CMK (cell line): ENCODE measurements at regions not wholly inside any gene's neighbourhood (a gene's known extent, or its start where the extent isn't known, plus 50 kb on each side); places are given as distances from the start of the nearest gene placed in this dataset.
A peak's percentile ranks its signal among the peaks of the same experiment; 100 is the strongest.
"Not testable (repeated sequence)": the region's sequence is repeated elsewhere in the genome, so short reads cannot be mapped to it uniquely, and the experiment has no call there.

ENCODE experiments used
- DNase-seq: peaks from one replicate; pipeline ENCODE4 v3.0.0-alpha.2; 2010; ENCODE audit warnings: low read depth

DNA sequence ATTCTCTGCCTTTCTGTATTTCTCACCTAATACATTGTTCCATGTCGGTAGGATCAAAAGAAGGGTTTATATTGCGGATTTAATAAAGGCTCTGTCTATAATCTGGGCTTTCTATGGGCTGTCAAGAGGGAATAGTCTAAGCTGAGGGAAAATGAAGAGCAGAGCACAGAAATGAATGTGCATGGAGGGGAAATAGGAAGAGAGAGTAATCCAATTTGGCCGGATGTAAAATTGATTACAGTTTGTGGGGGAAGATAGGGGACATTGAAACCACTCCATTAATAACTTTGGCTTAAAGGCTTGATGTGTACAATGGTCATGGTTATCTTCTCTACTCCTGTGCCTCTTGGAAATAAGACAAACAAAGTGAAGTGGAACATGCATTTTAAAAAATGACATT lies 334.2 kb upstream of the CDH8 start:
- DNase-seq, result no peak

DNA sequence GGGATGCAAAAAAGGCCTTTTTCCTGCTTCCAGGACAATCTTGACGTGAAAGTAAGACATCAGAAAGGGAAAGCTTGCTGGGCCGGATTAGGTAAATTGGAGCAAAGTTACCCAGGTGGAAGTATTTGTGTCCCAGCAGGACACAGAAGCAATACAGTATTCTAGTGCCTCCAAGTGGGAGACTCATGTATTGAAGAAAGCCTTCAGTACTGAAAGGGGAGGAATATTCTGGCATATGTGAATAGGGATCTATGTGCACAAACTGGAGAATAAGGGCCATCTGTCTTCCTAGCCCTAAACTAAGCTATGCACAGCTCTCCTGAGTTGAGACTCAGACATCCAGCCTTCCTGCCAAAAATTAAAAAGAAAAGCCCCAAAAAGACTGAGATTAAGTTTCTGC lies 327.3 kb upstream of the CDH8 start:
- DNase-seq, result no peak

DNA sequence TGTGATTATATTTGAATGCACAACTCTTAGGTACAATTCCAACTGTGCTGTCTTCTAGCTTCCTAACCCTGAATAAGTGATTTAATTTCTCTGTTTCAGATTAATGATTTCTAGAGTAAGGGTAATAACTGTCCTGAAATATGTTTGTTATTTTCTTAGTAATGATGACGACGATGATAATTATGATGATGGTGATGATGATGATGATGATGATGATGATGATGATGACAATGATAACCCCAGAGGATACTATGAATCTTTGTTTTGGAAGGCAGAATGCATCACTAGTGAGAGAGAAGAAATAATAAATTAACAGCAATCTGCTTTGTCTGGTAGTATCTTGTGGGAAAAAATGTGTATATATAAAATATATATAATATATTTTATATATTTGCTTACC lies 317.1 kb upstream of the CDH8 start:
- no peak for DNase-seq

- DNase-seq, result no peak
These were observed 306.0 kb upstream of the CDH8 start for GRCh38 chr16:62342216-62342615.

DNA sequence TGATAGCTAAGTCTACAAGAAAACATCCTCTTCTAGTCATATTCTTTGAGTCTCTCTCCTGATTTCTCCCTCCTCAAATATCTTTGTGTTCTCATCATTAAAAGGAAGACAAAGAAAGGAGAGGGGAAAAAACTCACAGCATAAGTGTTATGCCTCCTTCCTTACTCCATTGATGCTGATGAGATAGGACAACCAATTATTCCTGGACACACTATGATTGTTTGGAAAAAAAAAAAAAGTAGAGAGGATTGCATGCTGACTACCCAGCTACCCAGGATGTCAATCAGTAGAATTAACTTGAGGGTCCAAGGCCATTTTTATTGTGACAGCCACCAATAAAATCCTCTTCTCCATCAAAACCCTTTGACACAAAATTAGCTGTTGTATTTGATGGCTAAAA lies 299.1 kb upstream of the CDH8 start:
- DNase-seq, result no peak

DNA sequence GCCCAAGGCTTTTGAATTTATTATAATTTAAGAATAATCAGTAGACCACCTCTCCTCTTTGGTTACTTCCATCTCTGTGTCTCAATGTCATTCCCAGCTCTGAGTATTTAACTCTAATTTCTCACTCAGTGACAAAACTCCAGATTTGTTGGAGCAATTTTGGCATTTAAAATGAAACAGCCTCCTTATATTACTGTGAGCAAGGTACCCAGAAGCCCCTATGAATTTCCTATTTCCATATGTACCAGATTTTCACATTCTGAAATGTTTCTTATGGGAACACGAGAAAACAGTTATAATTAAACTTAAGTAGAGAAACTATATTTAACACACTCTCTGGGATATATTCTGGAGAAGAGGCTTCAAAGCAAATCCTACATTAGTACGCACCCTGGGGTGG lies 285.4 kb upstream of the CDH8 start:
- DNase-seq, result no peak

GRCh38 chr16:62298600-62298999 lies 262.4 kb upstream of the CDH8 start:
- no peak for DNase-seq

DNA sequence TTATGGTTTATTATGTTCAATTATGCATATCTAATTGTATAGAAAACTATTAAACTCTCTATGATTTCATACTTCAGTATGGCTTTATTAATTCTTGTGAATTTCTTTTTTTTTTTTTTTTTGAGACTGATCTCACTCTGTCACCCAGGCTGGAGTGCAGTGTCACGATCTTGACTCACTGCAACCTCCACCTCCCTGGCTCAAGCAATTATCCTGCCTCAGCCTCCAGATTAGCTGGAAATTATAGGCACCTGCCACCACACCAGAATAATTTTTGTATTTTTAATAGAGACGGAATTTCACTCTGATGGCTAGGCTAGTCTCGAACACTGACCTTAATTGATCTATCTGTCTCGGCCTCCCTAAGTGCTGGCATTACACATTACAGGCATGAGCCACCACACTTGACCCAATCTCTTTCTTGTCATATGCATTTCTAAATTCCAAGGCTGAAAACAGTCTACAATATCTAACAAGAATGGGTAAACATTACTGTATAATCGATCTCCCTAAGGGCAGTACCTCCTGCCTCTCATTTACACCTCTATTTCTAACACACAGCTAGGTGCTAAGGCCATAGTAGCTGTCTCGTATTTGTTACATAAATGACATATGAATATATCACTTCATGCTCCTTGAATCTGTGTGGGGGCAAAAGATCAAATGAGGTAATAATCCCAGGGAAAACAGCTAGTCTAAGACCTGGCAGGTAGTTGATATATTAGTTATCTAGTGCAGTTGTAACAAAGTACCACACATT lies 258.2 kb upstream of the CDH8 start:
- DNase-seq, result no peak

DNA sequence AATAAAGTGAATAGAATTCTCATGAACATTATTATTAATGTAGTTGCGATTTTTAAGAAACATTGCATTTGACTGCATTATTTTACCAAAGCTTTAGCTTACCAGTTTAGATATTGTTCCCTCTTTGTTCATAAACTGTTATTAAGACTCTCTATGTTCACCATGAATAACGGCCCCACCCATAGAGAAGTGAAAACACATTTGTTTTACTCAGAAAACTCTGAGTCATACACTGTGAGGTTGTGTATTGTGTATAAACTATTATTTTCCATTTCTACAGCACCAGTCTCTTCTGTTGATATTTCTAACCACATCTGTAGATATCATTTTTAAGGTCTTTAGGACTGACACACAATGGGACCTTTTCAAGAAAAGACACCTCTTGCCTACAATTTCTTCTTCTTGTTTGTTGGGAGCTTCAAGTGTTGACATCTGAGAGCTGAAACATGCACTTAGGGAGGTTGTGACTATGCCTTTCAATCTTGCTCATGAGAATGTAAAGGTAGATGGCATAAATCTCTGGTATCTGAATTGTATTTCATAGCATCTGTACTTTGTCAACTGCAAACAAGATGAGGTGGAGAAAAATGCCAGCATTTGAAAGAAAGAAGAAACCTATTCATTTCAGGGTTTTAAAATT lies 252.9 kb upstream of the CDH8 start:
- no peak for DNase-seq

- no peak for DNase-seq
These were observed 244.3 kb upstream of the CDH8 start for GRCh38 chr16:62280506-62280905.

- DNase-seq, result no peak
These were observed 241.7 kb upstream of the CDH8 start for GRCh38 chr16:62277942-62278341.

GRCh38 chr16:62276637-62277036 lies 240.4 kb upstream of the CDH8 start:
- no peak for DNase-seq

- DNase-seq, result no peak
These were observed 235.8 kb upstream of the CDH8 start for GRCh38 chr16:62272035-62272434.

- no peak for DNase-seq
These were observed 225.5 kb upstream of the CDH8 start for GRCh38 chr16:62261760-62262159.

DNA sequence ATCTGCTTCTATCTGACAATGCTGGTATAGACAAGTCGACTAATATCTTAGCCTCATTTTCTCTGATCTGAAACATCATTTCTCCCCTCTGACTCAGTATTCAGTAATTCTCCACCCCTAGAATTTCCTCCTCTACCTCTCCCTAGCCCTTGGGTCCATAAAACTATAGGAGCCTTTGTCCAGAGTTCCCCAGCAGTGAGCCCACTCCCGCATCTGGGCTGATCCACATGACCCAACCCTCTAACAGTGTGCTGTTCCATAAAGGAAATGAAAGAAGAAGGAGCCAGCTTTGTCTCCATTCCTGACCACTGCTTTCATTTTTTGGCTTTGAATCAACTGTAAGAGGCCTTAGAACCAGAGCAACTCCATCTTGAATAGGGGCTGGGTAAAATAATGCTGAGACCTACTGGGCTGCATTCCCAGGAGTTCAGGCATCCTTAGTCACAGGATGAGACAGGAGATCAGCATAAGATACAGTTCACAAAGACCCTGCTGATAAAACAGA lies 222.7 kb upstream of the CDH8 start:
- not testable (repeated sequence) for DNase-seq

DNA sequence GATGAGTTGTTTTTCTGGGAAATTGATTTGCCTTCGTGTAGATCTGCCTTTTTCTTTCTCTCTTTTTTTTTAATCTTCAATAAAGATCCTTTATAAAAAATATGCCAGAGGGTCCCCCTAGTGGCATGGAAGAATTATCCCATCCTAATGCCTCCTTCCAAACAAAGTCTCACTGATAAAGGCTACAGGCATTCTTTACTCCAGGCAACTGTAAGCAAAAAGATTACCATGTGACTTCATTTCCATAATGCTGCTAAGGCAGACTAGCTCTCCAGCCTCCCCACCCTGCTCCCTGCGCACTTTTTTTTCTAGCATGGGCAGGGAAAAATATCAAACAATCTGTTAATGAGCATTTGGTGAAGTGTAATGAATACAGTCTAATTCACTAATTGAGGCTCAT lies 220.2 kb upstream of the CDH8 start:
- no peak for DNase-seq

- DNase-seq, result no peak
These were observed 218.6 kb upstream of the CDH8 start for GRCh38 chr16:62254847-62255246.

GRCh38 chr16:62254372-62254771 lies 218.1 kb upstream of the CDH8 start:
- no peak for DNase-seq

- DNase-seq, result no peak
These were observed 217.7 kb upstream of the CDH8 start for GRCh38 chr16:62253966-62254365.

- no peak for DNase-seq
These were observed 212.8 kb upstream of the CDH8 start for GRCh38 chr16:62249069-62249468.

- no peak for DNase-seq
These were observed 204.5 kb upstream of the CDH8 start for GRCh38 chr16:62240722-62241121.

- peak; percentile 91 for DNase-seq
These were observed 189.4 kb upstream of the CDH8 start for GRCh38 chr16:62225675-62226074.

DNA sequence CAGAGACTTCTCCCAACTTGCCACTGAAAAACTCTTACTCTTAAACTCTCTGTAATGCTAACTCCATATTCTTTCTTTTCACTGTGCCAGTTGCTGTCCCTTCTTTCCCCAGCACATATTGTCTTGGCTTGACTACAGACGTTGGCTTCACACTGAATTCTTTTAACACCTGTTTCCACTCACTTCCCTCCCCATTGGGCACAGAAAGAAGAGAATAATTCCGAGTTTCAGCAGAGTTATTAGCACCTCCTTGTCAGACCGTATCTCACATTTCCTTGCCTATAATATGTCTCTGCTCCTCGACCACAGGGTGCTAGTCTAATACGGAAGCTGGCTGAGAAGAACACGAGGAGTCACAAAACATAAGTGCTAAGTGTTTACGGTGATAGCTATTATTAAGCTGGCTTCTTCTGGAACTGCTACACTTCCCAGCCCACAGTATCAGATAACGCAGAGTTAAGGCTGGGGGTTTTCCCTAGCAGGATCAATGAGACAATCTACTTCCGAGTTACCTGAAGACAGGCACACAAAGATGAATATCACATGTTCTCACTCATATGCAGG lies 188.5 kb upstream of the CDH8 start:
- DNase-seq, result no peak
